HepG2 (cell line): ENCODE measurements at regions not wholly inside any gene's neighbourhood (a gene's known extent, or its start where the extent isn't known, plus 50 kb on each side); places are given as distances from the start of the nearest gene placed in this dataset.

ENCODE experiments used
- BCL6 ChIP-seq: IDR thresholded peaks from 2 replicates; pipeline ENCODE4 v1.6.1; 2016; ENCODE audit warnings: missing genetic modification reagents, missing compliant biosample characterization
- CCAR2 ChIP-seq: fragments of 200-400 bp; formaldehyde crosslinking; optimal IDR thresholded peaks from 2 replicates; pipeline ENCODE3; 2018; ENCODE audit warnings: low read depth, mild to moderate bottlenecking, low read length, moderate library complexity
- GABPB1 ChIP-seq: IDR thresholded peaks from 2 replicates; pipeline ENCODE4 v1.6.1; 2016; ENCODE audit warnings: mild to moderate bottlenecking, missing genetic modification reagents, moderate library complexity, missing compliant biosample characterization
- HHEX ChIP-seq: IDR thresholded peaks from 2 replicates; pipeline ENCODE4 v1.6.1; 2016; ENCODE audit warnings: control low read depth
- HMG20A ChIP-seq: IDR thresholded peaks from 2 replicates; pipeline ENCODE4 v1.6.1; 2016; ENCODE audit warnings: borderline replicate concordance
- JUN ChIP-seq: sonication (generic); formaldehyde crosslinking; IDR thresholded peaks from 2 replicates; pipeline ENCODE4 v1.4.0; 2020; ENCODE audit warnings: mild to moderate bottlenecking, missing genetic modification reagents
- MAX ChIP-seq: IDR thresholded peaks from 2 replicates; pipeline ENCODE4 v1.6.1; 2012; ENCODE audit warnings: inconsistent platforms
- MED1 ChIP-seq: sonication (generic); formaldehyde crosslinking; IDR thresholded peaks from 2 replicates; pipeline ENCODE4 v1.4.0; 2020; ENCODE audit warnings: missing genetic modification reagents
- ZBTB40 ChIP-seq, 2 experiments: fragments of 450-650 bp in 1 of 2; sonication (generic) in 1 of 2; formaldehyde crosslinking in 1 of 2; IDR thresholded peaks; 2 replicates each; pipeline versions ENCODE4 v1.6.1 to v1.8.0; 2016 to 2022; ENCODE audit warnings: antibody characterized with exemption in 1 of 2, mild to moderate bottlenecking in 1 of 2, missing genetic modification reagents in 1 of 2
- ZNF18 ChIP-seq: sonication (generic); formaldehyde crosslinking; IDR thresholded peaks from 2 replicates; pipeline ENCODE4 v1.8.0; 2022; ENCODE audit warnings: mild to moderate bottlenecking, missing genetic modification reagents; ENCODE audit not compliant: insufficient replicate concordance
- ZNF292 ChIP-seq: sonication (generic); formaldehyde crosslinking; IDR thresholded peaks from 2 replicates; pipeline ENCODE4 v1.8.1; 2022; ENCODE audit warnings: mild to moderate bottlenecking, low read depth, missing genetic modification reagents, borderline replicate concordance
- ZNF34 ChIP-seq: sonication (generic); formaldehyde crosslinking; IDR thresholded peaks from 2 replicates; pipeline ENCODE4 v1.4.0; 2020; ENCODE audit warnings: mild to moderate bottlenecking, missing genetic modification reagents, borderline replicate concordance
- TF ChIP-seq, protein P1 (sequence below): sonication (generic); formaldehyde crosslinking; IDR thresholded peaks from 2 replicates; pipeline ENCODE4 v1.8.0; 2022; ENCODE audit warnings: missing genetic modification reagents, low read depth, mild to moderate bottlenecking, borderline replicate concordance
- TF ChIP-seq, protein P2 (sequence below): sonication (generic); formaldehyde crosslinking; IDR thresholded peaks from 2 replicates; pipeline ENCODE4 v1.5.0; 2020; ENCODE audit warnings: missing genetic modification reagents

- TF ChIP-seq, protein P1, sequence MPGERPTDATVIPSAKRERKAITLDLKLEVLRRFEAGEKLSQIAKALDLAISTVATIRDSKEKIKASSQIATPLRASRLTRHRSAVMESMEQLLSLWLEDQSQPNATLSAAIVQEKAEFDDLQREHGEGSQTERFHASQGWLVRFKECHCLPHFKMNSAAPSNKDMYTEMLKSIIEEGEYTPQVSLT (CRISPR knock-in tag): no peak
- TF ChIP-seq JUN (no peak), ZBTB40 (IDR thresholded peaks at IDR 0.05) (no peak), ZBTB40 (CRISPR knock-in tag; IDR thresholded peaks at IDR 0.05) (no peak), HHEX (no peak), CCAR2 (no peak), HMG20A (CRISPR knock-in tag) (no peak), ZNF34 (CRISPR knock-in tag) (no peak), GABPB1 (CRISPR knock-in tag) (no peak), ZNF18 (no peak), ZNF292 (CRISPR knock-in tag) (peak; percentile 32; the same call in 1 of the 2 replicates), BCL6 (peak; percentile 83), MED1 (CRISPR knock-in tag) (no peak; the same call in 1 of the 2 replicates), MAX (peak; percentile 34; the same call in 1 of the 2 replicates)
- TF ChIP-seq, protein P2, sequence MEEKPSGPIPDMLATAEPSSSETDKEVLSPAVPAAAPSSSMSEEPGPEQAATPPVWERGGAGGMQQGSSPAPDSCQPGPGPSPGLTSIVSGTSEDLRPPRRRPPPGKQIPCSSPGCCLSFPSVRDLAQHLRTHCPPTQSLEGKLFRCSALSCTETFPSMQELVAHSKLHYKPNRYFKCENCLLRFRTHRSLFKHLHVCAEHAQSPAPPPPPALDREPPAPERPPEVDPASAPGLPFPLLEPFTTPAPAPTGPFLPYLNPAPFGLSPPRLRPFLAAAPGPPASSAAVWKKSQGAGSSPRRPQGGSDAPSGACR (CRISPR knock-in tag): no peak
Observed at GRCh38 chr5:74394916-74395880, 245.3 kb downstream of the ENC1 start (continued).
